SHP77 treated with DMSO at 0.1 percent for 48 hours (cell line): ENCODE measurements at regions not wholly inside any gene's neighbourhood (a gene's known extent, or its start where the extent isn't known, plus 50 kb on each side); places are given as distances from the start of the nearest gene placed in this dataset.
A peak's percentile ranks its signal among the peaks of the same experiment; 100 is the strongest.
"Not testable (repeated sequence)": the region's sequence is repeated elsewhere in the genome, so short reads cannot be mapped to it uniquely, and the experiment has no call there.

ENCODE experiments used
- DNase-seq: peaks from one replicate; lab custom pipeline; 2025; lab: John Stamatoyannopoulos, UW

DNA sequence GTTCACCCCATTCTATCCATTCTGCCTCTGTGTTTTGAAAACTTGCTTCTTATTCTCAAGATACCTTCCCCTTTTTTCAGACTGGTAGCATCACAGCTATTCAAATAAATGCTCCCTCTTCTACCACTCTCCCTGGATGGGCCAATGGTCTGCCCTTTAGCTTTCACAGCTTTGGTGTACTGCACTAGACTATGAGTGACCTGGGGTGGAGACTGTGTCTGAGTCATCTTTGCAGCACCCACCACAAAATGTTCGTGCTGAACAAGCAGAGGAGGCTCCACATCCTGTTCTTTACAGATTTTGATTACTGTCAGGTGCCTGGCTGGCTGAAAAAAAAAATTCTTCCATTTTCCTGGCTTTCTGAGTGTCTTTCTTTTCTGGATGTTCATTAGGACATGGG lies 1104.1 kb upstream of the TMEM132C start:
- DNase-seq = no peak

- peak; percentile 66 for DNase-seq
These were observed 1101.2 kb upstream of the TMEM132C start for GRCh38 chr12:127165567-127166392.

DNA sequence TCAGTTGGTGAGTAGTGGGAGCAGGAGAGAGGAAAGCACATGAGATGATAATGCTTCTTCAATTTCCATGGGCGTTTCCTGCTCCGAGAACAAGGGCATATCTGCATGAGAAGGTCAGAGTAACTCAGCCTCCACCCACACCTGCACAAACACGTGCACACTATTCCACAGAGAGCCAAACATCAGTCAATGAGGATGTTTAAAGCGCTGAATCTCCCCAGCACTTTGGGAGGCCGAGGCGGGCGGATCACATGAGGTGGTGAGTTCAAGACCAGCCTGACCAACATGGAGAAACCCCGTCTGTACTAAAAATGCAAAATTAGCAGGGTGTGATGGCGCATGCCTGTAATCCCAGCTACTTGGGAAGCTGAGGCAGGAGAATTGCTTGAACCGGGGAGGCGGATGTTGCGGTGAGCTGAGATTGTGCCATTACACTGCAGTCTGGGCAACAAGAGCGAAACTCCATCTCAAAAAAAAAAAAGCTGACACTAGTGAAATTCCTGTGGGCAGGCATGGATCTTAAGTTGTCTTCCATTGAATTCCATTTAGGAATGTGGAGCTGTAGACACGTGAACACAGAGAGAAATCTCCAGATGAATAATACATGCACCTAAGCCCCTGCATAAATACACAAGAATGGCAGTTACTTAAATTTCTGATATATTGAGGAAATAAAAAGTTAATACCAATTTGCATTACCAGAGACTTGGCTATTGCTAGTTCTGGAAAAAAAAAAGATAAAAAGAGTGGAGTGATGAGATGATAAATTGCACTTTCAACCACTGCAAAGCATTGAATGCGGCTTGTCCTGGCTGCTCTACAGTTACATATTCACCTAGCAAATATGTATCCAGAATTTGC lies 1097.4 kb upstream of the TMEM132C start:
- DNase-seq = no peak

DNA sequence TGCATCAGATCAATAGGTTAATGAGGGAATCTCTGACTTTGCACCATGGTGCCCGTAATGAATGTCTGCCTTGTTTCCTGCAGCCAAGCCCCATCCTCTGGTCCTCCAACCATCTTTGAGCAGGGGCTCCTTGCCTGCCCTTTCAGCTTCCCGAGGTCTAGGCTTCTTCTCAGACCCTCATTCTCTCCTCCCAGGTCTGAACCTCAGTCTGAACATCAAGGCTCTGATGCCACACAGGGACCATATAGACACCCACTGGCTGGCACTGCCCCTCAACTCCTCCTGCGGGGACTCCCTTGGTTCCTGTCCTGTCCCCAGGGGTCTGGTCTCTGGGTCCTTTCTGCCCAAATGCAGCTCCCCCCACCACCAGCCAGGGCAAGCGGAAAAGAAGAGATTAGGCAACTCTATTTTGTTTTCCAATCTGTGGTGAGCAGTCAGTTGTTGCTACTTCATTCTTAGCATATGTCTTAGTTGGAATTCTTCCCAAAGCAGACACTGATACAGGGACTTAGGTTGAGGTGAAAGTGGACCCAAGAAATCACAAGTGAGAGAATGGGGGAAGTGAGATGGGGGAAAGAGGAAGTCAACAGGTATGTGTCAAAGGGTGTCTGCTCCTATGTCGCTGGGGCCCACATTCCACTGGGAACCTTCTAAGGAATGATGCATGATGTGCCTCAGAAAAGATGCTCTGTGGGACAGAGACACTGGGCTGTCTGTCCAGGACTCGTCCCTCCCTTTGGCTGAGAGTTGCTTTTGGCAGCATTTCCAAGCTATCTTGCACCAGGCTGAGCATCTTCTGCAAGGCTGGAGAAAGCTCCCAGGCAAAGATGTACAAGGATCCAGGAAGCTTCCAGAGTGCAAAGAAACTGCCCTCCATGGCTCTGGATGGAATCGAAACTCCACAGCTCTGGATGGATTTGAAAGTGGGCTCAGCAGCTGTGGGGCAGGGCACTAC lies 1096.5 kb upstream of the TMEM132C start:
- DNase-seq = no peak

GRCh38 chr12:127172861-127173260 lies 1094.1 kb upstream of the TMEM132C start:
- DNase-seq = no peak

DNA sequence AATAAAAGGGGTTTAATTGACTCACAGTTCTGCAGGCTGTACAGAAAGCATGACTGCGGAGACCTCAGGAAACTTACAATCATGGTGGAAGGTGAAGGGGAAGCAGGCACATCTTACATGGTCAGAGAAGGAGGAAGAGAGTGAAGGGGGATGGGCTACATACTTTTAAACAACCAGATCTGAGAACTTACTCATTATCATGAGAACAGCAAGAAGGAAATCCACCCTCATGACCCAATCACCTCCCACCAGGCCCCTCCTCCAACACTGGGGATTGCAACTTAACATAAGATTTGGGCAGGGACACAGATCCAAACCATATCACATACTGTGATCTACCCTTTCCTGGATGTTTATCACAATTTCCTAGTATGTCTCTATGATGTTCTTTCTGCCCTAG lies 1093.0 kb upstream of the TMEM132C start:
- not testable (repeated sequence) for DNase-seq

GRCh38 chr12:127174881-127175280 lies 1092.1 kb upstream of the TMEM132C start:
- DNase-seq = no peak

- no peak for DNase-seq
These were observed 1091.6 kb upstream of the TMEM132C start for GRCh38 chr12:127175361-127175760.

DNA sequence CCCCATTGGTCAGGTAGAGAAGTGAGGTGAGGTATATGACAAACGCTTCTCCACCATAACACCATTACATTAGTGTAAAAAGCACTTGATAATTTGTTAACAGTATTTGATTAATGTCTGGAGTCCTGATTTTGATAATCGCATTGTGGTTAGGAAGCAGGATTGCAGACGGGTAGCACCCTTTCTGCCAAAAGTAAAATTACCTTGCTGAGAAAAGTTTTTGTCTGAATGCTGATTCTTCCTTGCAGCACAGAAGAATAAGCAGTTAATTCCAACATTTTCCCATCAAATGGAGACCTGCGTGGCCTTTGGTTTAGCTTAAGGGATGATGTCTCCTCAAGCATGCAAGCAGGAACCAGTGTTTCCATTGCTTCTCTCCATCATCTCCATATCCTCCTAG lies 1090.2 kb upstream of the TMEM132C start:
- DNase-seq = no peak

- no peak for DNase-seq
These were observed 1088.9 kb upstream of the TMEM132C start for GRCh38 chr12:127178052-127178451.

DNA sequence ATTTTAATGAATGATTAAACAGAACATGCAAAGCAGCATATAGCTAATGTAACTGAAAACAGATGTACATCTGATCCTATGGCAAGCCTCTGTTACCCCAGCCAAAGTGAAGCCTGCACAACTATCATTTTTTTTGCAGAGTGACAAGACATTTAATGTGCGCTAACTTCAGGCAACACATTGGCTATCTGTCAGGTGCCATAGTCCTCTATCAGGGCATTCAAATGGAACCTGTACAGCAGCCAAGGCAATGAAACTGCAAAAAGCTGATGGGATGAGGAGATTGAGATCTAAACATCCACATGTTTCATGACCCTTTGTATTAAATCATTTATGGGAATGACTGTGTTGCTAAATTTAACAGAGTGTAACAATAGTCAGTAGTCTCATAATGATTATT lies 1088.5 kb upstream of the TMEM132C start:
- no peak for DNase-seq

DNA sequence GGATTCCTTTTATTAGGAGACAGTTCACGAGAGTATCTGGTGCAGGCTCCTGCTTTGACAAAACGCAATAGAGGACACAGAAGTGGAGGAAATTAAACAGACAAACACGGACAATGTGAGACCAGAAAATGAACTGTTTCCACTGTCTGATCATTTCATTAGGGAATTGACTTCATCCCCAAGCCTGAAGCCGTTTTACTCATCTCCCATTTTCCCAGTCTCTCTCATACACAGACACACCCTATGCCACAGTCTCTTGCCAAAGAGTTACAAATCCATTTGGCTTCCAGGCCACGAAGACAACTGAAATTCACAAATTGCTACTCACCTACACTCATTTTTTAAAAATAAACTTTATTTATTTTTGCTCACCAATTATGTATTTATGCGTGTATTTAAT lies 1087.8 kb upstream of the TMEM132C start:
- DNase-seq = no peak

DNA sequence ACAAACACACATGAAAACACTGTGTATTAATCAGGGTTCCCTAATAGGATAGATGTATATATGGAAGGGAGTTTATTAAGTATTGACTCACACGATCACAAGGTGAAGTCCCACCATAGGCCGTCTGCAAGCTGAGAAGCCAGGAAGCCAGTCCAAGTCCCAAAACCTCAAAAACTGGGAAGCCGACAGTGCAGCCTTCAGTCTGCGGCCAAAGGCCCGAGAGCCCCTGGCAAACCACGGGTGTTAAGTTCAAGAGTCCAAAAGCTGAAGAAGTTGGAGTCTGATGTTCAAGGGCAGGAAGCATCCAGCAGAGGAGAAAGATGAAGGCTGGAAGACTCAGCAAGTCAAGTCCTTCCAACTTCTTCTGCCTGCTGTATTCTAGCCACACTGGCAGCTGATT lies 1085.0 kb upstream of the TMEM132C start:
- DNase-seq = no peak

GRCh38 chr12:127189992-127190391 lies 1077.0 kb upstream of the TMEM132C start:
- no peak for DNase-seq

DNA sequence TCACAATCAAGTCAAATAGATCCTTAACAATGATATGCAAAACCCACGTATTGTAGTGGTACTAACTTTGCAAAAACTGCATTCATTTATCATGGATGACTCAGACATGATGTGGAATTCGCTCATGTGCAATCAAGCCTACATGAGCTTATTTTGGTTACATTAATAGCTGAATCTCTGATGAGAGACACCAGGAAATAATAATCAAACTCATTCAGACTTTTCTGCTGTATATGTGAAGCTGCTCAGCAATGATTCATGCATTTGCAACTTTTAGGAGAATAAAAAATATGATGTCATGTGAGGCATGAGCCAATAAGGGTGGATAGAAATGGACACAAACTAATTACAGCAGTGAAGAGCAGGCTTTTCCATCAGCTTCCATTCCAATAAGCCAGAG lies 1075.8 kb upstream of the TMEM132C start:
- no peak for DNase-seq

DNA sequence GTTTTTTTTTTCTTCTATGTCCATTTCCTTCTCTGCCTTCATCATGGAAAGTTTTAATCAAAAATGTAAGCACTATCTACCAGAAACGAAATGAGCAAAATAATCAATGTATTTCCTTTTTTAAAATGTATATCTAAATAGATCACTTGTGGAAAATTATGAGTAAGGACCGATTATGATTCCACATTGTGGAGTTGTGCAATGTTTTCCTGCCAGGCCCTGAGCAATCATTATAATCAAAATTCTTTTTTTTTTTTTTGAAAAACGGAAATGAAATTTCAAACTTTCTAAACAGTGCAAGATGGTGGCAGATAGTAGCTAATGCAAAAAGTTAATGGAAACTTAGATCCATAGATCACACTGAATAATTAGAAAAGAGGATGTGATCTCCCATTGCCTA lies 1074.6 kb upstream of the TMEM132C start:
- DNase-seq = no peak

- no peak for DNase-seq
These were observed 1073.6 kb upstream of the TMEM132C start for GRCh38 chr12:127193341-127193740.

DNA sequence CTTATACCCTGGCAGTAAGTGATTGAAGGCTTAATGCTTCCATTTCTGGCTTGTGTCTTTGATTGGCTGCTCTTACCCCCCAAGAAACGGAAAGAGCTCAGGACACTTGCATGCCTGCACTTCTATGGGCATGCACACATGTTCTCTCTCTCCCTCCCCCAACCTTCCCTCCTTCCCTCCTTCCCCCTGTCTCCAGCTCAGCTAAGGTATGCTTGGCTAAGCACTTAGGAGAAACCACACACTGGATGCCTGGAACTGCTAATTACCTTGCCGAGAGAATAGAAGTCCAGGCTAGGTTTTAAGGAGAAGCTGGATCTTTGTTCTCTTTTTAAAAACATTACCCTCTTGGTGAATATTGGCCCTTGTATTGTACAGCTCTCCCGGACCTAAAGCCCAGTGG lies 1072.8 kb upstream of the TMEM132C start:
- no peak for DNase-seq

DNA sequence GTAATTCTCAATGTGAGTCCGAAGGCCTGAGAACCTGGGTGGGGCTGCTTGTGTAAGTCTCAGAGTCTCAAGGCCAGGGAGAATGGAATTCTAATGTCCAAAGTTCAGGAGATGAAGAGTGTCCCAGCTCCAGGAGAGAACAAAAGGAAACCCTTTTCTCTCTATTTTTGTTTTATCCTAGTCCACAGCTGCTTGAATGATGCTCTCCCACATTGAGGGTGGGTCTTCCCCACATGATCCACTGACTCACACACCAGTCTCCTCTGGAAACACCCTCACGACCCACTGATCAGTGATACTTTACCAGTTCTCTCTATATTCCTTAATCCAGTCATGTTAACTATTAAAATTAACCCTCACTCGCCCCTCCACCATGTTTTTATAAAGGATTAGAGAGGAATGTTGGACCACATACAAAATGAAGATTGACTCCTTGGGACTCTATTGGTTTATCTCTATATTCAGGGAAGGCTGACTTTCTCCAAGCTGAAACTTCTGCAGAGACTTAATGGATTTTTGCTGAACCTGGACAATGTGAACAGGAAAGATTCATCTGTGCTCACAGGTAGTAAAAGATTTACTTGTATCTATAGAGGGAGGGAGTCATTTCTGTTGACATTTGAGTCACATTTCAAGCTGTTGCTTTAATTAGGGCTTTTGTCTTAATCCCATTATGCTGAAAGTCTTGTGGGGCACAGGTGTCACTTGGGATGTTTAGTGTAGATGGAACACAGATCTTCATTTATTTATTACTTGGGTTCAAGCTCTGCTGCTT lies 1061.0 kb upstream of the TMEM132C start:
- no peak for DNase-seq

DNA sequence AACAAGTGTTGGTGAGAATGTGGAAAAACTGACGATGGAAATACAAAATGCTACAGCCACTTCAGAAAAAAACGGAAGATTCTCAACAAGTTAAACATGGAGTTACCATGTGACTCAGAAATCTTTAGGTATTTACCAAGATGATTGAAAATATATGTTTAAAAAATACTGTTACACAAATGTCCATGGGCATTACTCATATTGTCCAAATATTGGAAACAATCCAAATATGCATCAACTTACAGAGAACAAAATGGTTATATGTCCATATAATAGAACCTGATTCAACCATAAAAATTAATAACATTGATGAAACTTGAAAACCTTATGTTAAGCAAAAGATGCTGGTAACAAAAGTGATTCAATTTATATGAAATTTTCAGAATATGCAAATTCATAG lies 1057.7 kb upstream of the TMEM132C start:
- no peak for DNase-seq

DNA sequence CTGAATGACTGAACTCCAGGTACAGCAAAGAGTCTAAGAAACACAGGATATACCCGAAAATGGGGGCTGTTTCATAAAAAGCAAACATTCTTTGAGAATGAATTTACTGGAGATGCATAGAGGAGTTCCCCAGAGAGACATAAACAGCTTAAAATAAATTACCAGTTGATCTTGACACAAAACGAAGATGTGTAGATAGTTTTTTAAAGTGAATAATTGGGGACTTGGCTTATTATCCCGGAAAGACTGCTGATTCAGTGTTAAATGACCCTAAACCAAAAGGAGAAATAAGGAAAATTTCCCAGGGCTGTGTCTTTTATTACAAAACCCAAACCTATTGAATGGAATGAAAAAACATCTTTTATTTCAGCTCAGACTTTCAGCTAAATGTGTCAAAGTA lies 1052.8 kb upstream of the TMEM132C start:
- no peak for DNase-seq
